Uterus (tissue), 3 donors: ENCODE measurements at regions not wholly inside any gene's neighbourhood (a gene's known extent, or its start where the extent isn't known, plus 50 kb on each side); places are given as distances from the start of the nearest gene placed in this dataset.

Experiments used
- DNase-seq, 2 donors: peaks; one replicate each; pipeline ENCODE4 v3.0.0-alpha.2; 2019 to 2020
- H3K27ac ChIP-seq, 2 donors: fragments of 200-600 bp; sonication (generic); 1 replicate in 1 of 2; 2 replicates in 1 of 2; pipeline ENCODE4 v1.5.1; 2016 to 2018
- H3K27me3 ChIP-seq, 2 donors: fragments of 200-600 bp; sonication (generic); one replicate each; pipeline ENCODE4 v1.5.1; 2018 to 2019; ENCODE audit warnings: control low read depth in 1 of 2
- H3K36me3 ChIP-seq, 2 donors: fragments of 200-600 bp; sonication (generic); one replicate each; pipeline ENCODE4 v1.5.1; 2019; ENCODE audit warnings: control low read depth in 1 of 2
- H3K4me1 ChIP-seq, 2 donors: fragments of 200-600 bp; sonication (generic); one replicate each; pipeline ENCODE4 v1.5.1; 2018 to 2019; ENCODE audit warnings: control low read depth in 1 of 2
- H3K4me3 ChIP-seq, 2 donors: fragments of 200-600 bp; sonication (generic); 1 replicate in 1 of 2; 2 replicates in 1 of 2; pipeline ENCODE4 v1.5.1; 2018 to 2019; ENCODE audit warnings: mild to moderate bottlenecking in 1 of 2
- H3K9me3 ChIP-seq, 2 donors: fragments of 200-600 bp; sonication (generic); one replicate each; pipeline ENCODE4 v1.5.1; 2019; ENCODE audit warnings: control low read depth in 1 of 2
- CTCF ChIP-seq, 4 experiments: fragments of 200-600 bp in 2 of 4; fragments of 450-650 bp in 2 of 4; sonication (generic) in 2 of 4; IDR thresholded peaks; one replicate each; pipeline ENCODE4 v1.5.1; 2016 to 2019; ENCODE audit warnings: antibody characterized with exemption in 4 of 4, mild to moderate bottlenecking in 2 of 4, moderate library complexity in 1 of 4
- POLR2A ChIP-seq, 2 donors: fragments of 450-650 bp; IDR thresholded peaks; one replicate each; pipeline ENCODE4 v1.6.1; 2016; ENCODE audit warnings: antibody characterized with exemption in 2 of 2, mild to moderate bottlenecking in 1 of 2, moderate library complexity in 1 of 2
- intact Hi-C: fragments of 100-400 bp; cut with DNase I; formaldehyde crosslinking; loops from one replicate; pipeline ENCODE4 v1.15.1; 2023; ENCODE audit warnings: low total_unique reads
- donor health status: DM: yes; HTN: yes; CAD: no.

GRCh38 chr5:121500310-121500709 lies 351.4 kb upstream of the FTMT start:
- intact Hi-C loops = no loop called here
- no peak for DNase-seq
- Histone ChIP-seq H3K4me3 (no peak overlapping the region), H3K27me3 (no peaks in the 10 kb centered on the region), H3K4me1 (no peaks in the 10 kb centered on the region), H3K9me3 (no peaks in the 10 kb centered on the region), H3K27ac (no peak overlapping the region), H3K36me3 (no peaks in the 10 kb centered on the region)
- TF ChIP-seq CTCF (IDR thresholded peaks at IDR 0.05) = no peak
- no peak for TF ChIP-seq POLR2A (IDR thresholded peaks at IDR 0.05)

- peak in 1 of 2 donors; percentile 11 for DNase-seq
- intact Hi-C loops = no loop called here
- Histone ChIP-seq H3K9me3 (no peaks in the 10 kb centered on the region), H3K36me3 (no peaks in the 10 kb centered on the region), H3K4me1 (no peaks in the 10 kb centered on the region), H3K27ac (no peak overlapping the region), H3K27me3 (no peaks in the 10 kb centered on the region), H3K4me3 (no peak overlapping the region)
- TF ChIP-seq CTCF (IDR thresholded peaks at IDR 0.05) = no peak
- TF ChIP-seq POLR2A (IDR thresholded peaks at IDR 0.05) = no peak
Measured at GRCh38 chr5:121503111-121503840, 348.4 kb upstream of the FTMT start.

GRCh38 chr5:121516997-121517396 lies 334.7 kb upstream of the FTMT start:
- TF ChIP-seq CTCF (IDR thresholded peaks at IDR 0.05) = no peak
- intact Hi-C loops = no loop called here
- no peaks in the 10 kb centered on the region for H3K9me3 ChIP-seq

GRCh38 chr5:121525706-121526105 lies 326.0 kb upstream of the FTMT start:
- TF ChIP-seq CTCF (IDR thresholded peaks at IDR 0.05) (no peak), POLR2A (IDR thresholded peaks at IDR 0.05) (no peak)
- no peaks in the 10 kb centered on the region for H3K9me3 ChIP-seq
- H3K4me1 ChIP-seq = no peaks in the 10 kb centered on the region
- H3K27me3 ChIP-seq = no peaks in the 10 kb centered on the region
- no peaks in the 10 kb centered on the region for H3K36me3 ChIP-seq
- DNase-seq = no peak
- no peak overlapping the region for H3K27ac ChIP-seq
- intact Hi-C loops = no loop called here
- no peak overlapping the region for H3K4me3 ChIP-seq

More at GRCh38 chr5:121516997-121517396, 334.7 kb upstream of the FTMT start:
- no peak for DNase-seq
- Histone ChIP-seq H3K36me3 (no peaks in the 10 kb centered on the region), H3K4me1 (no peaks in the 10 kb centered on the region), H3K27ac (no peak overlapping the region), H3K27me3 (peaks cover 0 to 5% of the 10 kb centered on the region in 2 donors), H3K4me3 (no peak overlapping the region)

- H3K36me3 ChIP-seq = no peaks in the 10 kb centered on the region
- no peak overlapping the region for H3K4me3 ChIP-seq
- no peak for DNase-seq
- no peaks in the 10 kb centered on the region for H3K27me3 ChIP-seq
- H3K4me1 ChIP-seq = no peaks in the 10 kb centered on the region
- TF ChIP-seq CTCF (IDR thresholded peaks at IDR 0.05) (no peak), POLR2A (IDR thresholded peaks at IDR 0.05) (no peak)
- H3K27ac ChIP-seq = no peak overlapping the region
- H3K9me3 ChIP-seq = no peaks in the 10 kb centered on the region
- intact Hi-C loops = no loop called here
Measured at GRCh38 chr5:121526908-121527307, 324.8 kb upstream of the FTMT start.
